H1 (cell line): ENCODE measurements at regions not wholly inside any gene's neighbourhood (a gene's known extent, or its start where the extent isn't known, plus 50 kb on each side); places are given as distances from the start of the nearest gene placed in this dataset.

ENCODE experiments used
- CTCF ChIA-PET: fragments of 300-600 bp; sonication (Branson Sonifier 250); formaldehyde crosslinking; loops from one replicate; lab custom pipeline; 2021; ENCODE audit not compliant: partially characterized antibody; lab: Charles Lee
- POLR2A ChIA-PET: fragments of 300-600 bp; sonication (Branson Sonifier 250); formaldehyde crosslinking; loops from one replicate; lab custom pipeline; 2021; ENCODE audit warnings: inconsistent platforms; ENCODE audit not compliant: partially characterized antibody; lab: Charles Lee
- DNase-seq, 2 experiments: peaks; one replicate each; pipeline versions ENCODE4 v3.0.0 to v3.0.0-alpha.2; 2010 to 2022; ENCODE audit warnings: low spot score in 2 of 2, low read depth in 1 of 2, mixed read lengths in 1 of 2
- FAIRE-seq: peaks from 2 replicates; lab custom pipeline; 2011; peaks lifted over from hg19 to GRCh38; lab: Jason Lieb, UNC
- H2AFZ ChIP-seq: 2 replicates; pipeline ENCODE4 v1.8.1; 2012; ENCODE audit warnings: low read length, inconsistent platforms
- H2AK5ac ChIP-seq: 2 replicates; pipeline ENCODE4 v1.6.1; 2013; ENCODE audit warnings: low read depth, low read length
- H2BK120ac ChIP-seq: replicated peaks from 2 replicates; pipeline ENCODE3; 2013; ENCODE audit warnings: low read depth, low read length, inconsistent platforms
- H2BK12ac ChIP-seq: 2 replicates; pipeline ENCODE4 v1.6.1; 2013; ENCODE audit warnings: low read depth, low read length
- H2BK15ac ChIP-seq: 2 replicates; pipeline ENCODE4 v1.6.1; 2013; ENCODE audit warnings: low read length
- H2BK20ac ChIP-seq: 2 replicates; pipeline ENCODE4 v1.6.1; 2013; ENCODE audit warnings: low read length
- H2BK5ac ChIP-seq: 2 replicates; pipeline ENCODE4 v1.6.1; 2013; ENCODE audit warnings: low read depth, low read length
- H3K14ac ChIP-seq: 2 replicates; pipeline ENCODE4 v1.6.1; 2013; ENCODE audit warnings: inconsistent platforms; ENCODE audit not compliant: insufficient read length
- H3K18ac ChIP-seq: 2 replicates; pipeline ENCODE4 v1.6.1; 2013; ENCODE audit warnings: low read length; ENCODE audit errors: extremely low read depth
- H3K23ac ChIP-seq: 2 replicates; pipeline ENCODE4 v1.6.1; 2013; ENCODE audit warnings: inconsistent platforms; ENCODE audit not compliant: insufficient read length
- H3K23me2 ChIP-seq: 2 replicates; pipeline ENCODE4 v1.6.1; 2013; ENCODE audit warnings: low read depth, low read length
- H3K27ac ChIP-seq: 2 replicates; pipeline ENCODE4 v1.6.1; 2011; ENCODE audit warnings: low read depth, low read length, inconsistent platforms
- H3K27me3 ChIP-seq, 4 experiments: replicated peaks in 1 of 4; 1 replicate in 1 of 4; 2 replicates in 3 of 4; pipeline versions ENCODE4 v1.6.1 to v1.8.1; 2011 to 2013; ENCODE audit warnings: low read length in 3 of 4, mild to moderate bottlenecking in 3 of 4, inconsistent platforms in 2 of 4, mixed read lengths in 2 of 4, moderate library complexity in 1 of 4; ENCODE audit not compliant: control insufficient read depth in 3 of 4, insufficient read depth in 3 of 4; ENCODE audit errors: extremely low read depth in 1 of 4
- H3K36me3 ChIP-seq, 4 experiments: 2 replicates each; pipeline versions ENCODE4 v1.6.1 to v1.8.1; 2011 to 2013; ENCODE audit warnings: mild to moderate bottlenecking in 4 of 4, low read length in 3 of 4, moderate library complexity in 2 of 4, control low read depth in 1 of 4, inconsistent platforms in 1 of 4; ENCODE audit not compliant: insufficient read depth in 4 of 4, control insufficient read depth in 2 of 4
- H3K4ac ChIP-seq: replicated peaks from 2 replicates; pipeline ENCODE3; 2013; ENCODE audit warnings: low read length, low read depth, mixed read lengths, inconsistent platforms; ENCODE audit not compliant: insufficient read length
- H3K4me1 ChIP-seq, 4 experiments: replicated peaks in 1 of 4; 1 replicate in 1 of 4; 2 replicates in 3 of 4; pipeline versions ENCODE4 v1.6.1 to v1.8.1; 2011 to 2013; ENCODE audit warnings: low read length in 3 of 4, inconsistent platforms in 2 of 4, mixed read lengths in 1 of 4; ENCODE audit not compliant: insufficient read depth in 4 of 4, control insufficient read depth in 3 of 4
- H3K4me2 ChIP-seq, 2 experiments: 2 replicates each; pipeline versions ENCODE4 v1.6.1 to v1.8.1; 2011 to 2013; ENCODE audit warnings: low read depth in 2 of 2, low read length in 2 of 2, control low read depth in 1 of 2, inconsistent platforms in 1 of 2, mild to moderate bottlenecking in 1 of 2; ENCODE audit not compliant: insufficient read depth in 1 of 2
- H3K4me3 ChIP-seq, 4 experiments: fragments of 200-600, 300-600 bp in 1 of 4; sonication (generic), shearing (Covaris generic), sonication (Bioruptor Twin) in 1 of 4; 2 replicates each; pipeline versions ENCODE4 v1.5.1 to v1.8.1; 2011 to 2016; ENCODE audit warnings: low read length in 4 of 4, low read depth in 3 of 4, control low read depth in 2 of 4, inconsistent platforms in 2 of 4, mild to moderate bottlenecking in 2 of 4, mixed read lengths in 1 of 4, moderate library complexity in 1 of 4; ENCODE audit not compliant: insufficient read depth in 2 of 4; ENCODE audit errors: extremely low read depth in 1 of 4
- H3K56ac ChIP-seq: replicated peaks from 2 replicates; pipeline ENCODE3; 2013; ENCODE audit warnings: low read depth, mild to moderate bottlenecking, mixed read lengths, low read length, inconsistent platforms; ENCODE audit not compliant: insufficient read length
- H3K79me1 ChIP-seq: 2 replicates; pipeline ENCODE4 v1.6.1; 2013; ENCODE audit warnings: low read depth, low read length, control low read depth
- H3K79me2 ChIP-seq, 2 experiments: 2 replicates each; pipeline versions ENCODE4 v1.6.1 to v1.8.1; 2012 to 2013; ENCODE audit warnings: low read length in 2 of 2, mild to moderate bottlenecking in 2 of 2, inconsistent platforms in 1 of 2; ENCODE audit not compliant: insufficient read depth in 2 of 2, control insufficient read depth in 1 of 2
- H3K9ac ChIP-seq, 4 experiments: replicated peaks in 1 of 4; 1 replicate in 1 of 4; 2 replicates in 3 of 4; pipeline versions ENCODE4 v1.6.1 to v1.8.1; 2011 to 2013; ENCODE audit warnings: low read depth in 3 of 4, low read length in 3 of 4, control low read depth in 2 of 4, mild to moderate bottlenecking in 2 of 4, moderate library complexity in 2 of 4, inconsistent platforms in 1 of 4; ENCODE audit errors: extremely low read depth in 1 of 4
- H3K9me3 ChIP-seq, 2 experiments: 2 replicates each; pipeline versions ENCODE4 v1.6.1 to v1.8.1; 2012 to 2013; ENCODE audit warnings: mild to moderate bottlenecking in 2 of 2, moderate library complexity in 2 of 2, control low read depth in 1 of 2, inconsistent platforms in 1 of 2, low read depth in 1 of 2, low read length in 1 of 2, mixed read lengths in 1 of 2; ENCODE audit not compliant: insufficient read depth in 2 of 2
- H4K20me1 ChIP-seq, 2 experiments: replicated peaks in 1 of 2; 2 replicates each; pipeline versions ENCODE3 to v1.8.1; 2011 to 2013; ENCODE audit warnings: inconsistent platforms in 2 of 2, low read length in 2 of 2, mild to moderate bottlenecking in 1 of 2; ENCODE audit not compliant: insufficient read depth in 2 of 2, control insufficient read depth in 1 of 2
- H4K5ac ChIP-seq: 2 replicates; pipeline ENCODE4 v1.6.1; 2013; ENCODE audit warnings: low read length, low read depth, mixed read lengths, inconsistent platforms; ENCODE audit not compliant: insufficient read length
- H4K8ac ChIP-seq: 2 replicates; pipeline ENCODE4 v1.8.0; 2013; ENCODE audit warnings: mild to moderate bottlenecking, moderate library complexity, low read length, inconsistent platforms; ENCODE audit not compliant: insufficient read depth; ENCODE audit errors: extremely low read depth
- H4K91ac ChIP-seq: replicated peaks from 2 replicates; pipeline ENCODE3; 2013; ENCODE audit warnings: low read length, mixed read lengths, inconsistent platforms; ENCODE audit not compliant: insufficient read length
- EP300 ChIP-seq, 2 experiments: IDR thresholded peaks; 1 replicate in 1 of 2; 2 replicates in 1 of 2; pipeline ENCODE4 v1.6.1; 2011 to 2012; ENCODE audit warnings: low read depth in 2 of 2, low read length in 2 of 2, mild to moderate bottlenecking in 2 of 2, borderline replicate concordance in 1 of 2, inconsistent platforms in 1 of 2, moderate library complexity in 1 of 2
- FOSL1 ChIP-seq: IDR thresholded peaks from 2 replicates; pipeline ENCODE4 v1.6.1; 2011; ENCODE audit warnings: mild to moderate bottlenecking, low read depth, low read length, moderate library complexity; ENCODE audit not compliant: insufficient read depth
- GABPA ChIP-seq: IDR thresholded peaks from 2 replicates; pipeline ENCODE4 v1.6.1; 2011; ENCODE audit warnings: mild to moderate bottlenecking, low read length, moderate library complexity, borderline replicate concordance; ENCODE audit not compliant: insufficient read depth
- MAX ChIP-seq: IDR thresholded peaks from 2 replicates; pipeline ENCODE4 v1.6.1; 2012; ENCODE audit warnings: inconsistent platforms
- NRF1 ChIP-seq: IDR thresholded peaks from 2 replicates; pipeline ENCODE4 v1.6.1; 2011; ENCODE audit warnings: mild to moderate bottlenecking, low read depth, low read length, improper control_type of control experiment
- RNF2 ChIP-seq: fragments of 200-900, 300-1000 bp; sonication (generic); IDR thresholded peaks from 2 replicates; pipeline ENCODE4 v1.7.1; 2016; ENCODE audit warnings: borderline replicate concordance, low read depth, mild to moderate bottlenecking, antibody characterized with exemption, low read length; ENCODE audit not compliant: poor library complexity, severe bottlenecking; ENCODE audit errors: missing control alignments
- SIN3A ChIP-seq, 2 experiments: IDR thresholded peaks in 1 of 2; conservative IDR thresholded peaks in 1 of 2; 2 replicates each; pipeline ENCODE4 v1.6.1; 2011 to 2012; ENCODE audit warnings: low read length in 2 of 2, improper control_type of control experiment in 1 of 2, low read depth in 1 of 2, mild to moderate bottlenecking in 1 of 2
- SP4 ChIP-seq: IDR thresholded peaks from 2 replicates; pipeline ENCODE4 v1.6.1; 2012; ENCODE audit warnings: low read length, inconsistent platforms
- TCF12 ChIP-seq: IDR thresholded peaks from 2 replicates; pipeline ENCODE4 v1.6.1; 2011; ENCODE audit warnings: low read depth, mild to moderate bottlenecking, low read length

GRCh38 chr9:22331533-22331932, 115.1 kb upstream of the DMRTA1 start:
- H3K4me3 ChIP-seq, result no peak overlapping the region
- no peak overlapping the region for H2BK5ac ChIP-seq
- no peak overlapping the region for H2AK5ac ChIP-seq
- H2AFZ ChIP-seq, result no peak overlapping the region
- H3K23ac ChIP-seq, result no peak overlapping the region
- no peak overlapping the region for H3K4me2 ChIP-seq
- no peaks in the 10 kb centered on the region for H3K79me2 ChIP-seq
- no peak overlapping the region for H4K91ac ChIP-seq
- FAIRE-seq (no peak), DNase-seq (no peak)
- TF ChIP-seq EP300 (IDR thresholded peaks at IDR 0.05; ENCODE audit: borderline replicate concordance in 1 of 2, low read depth in 2 of 2, low read length in 2 of 2) (no peak), GABPA (no peak), SP4 (no peak), NRF1 (no peak), TCF12 (no peak), RNF2 (no peak), FOSL1 (no peak), MAX (no peak), SIN3A (conservative IDR thresholded peaks at IDR 0.05 in 1 of 2, IDR thresholded peaks at IDR 0.05 in 1 of 2; ENCODE audit: low read depth in 1 of 2, low read length in 2 of 2) (no peak)
- H2BK15ac ChIP-seq, result no peak overlapping the region
- H3K23me2 ChIP-seq, result no peaks in the 10 kb centered on the region
- no peak overlapping the region for H2BK12ac ChIP-seq
- ChIA-PET POLR2A (no interaction called here), CTCF (no interaction called here)
- no peaks in the 10 kb centered on the region for H4K20me1 ChIP-seq
- no peak overlapping the region for H2BK120ac ChIP-seq
- H3K4me1 ChIP-seq, result no peaks in the 10 kb centered on the region
- H3K36me3 ChIP-seq, result no peaks in the 10 kb centered on the region
- no peak overlapping the region for H2BK20ac ChIP-seq
- no peaks in the 10 kb centered on the region for H3K27me3 ChIP-seq
- no peak overlapping the region for H3K56ac ChIP-seq
- no peaks in the 10 kb centered on the region for H3K79me1 ChIP-seq
- H4K5ac ChIP-seq, result no peak overlapping the region
- no peaks in the 10 kb centered on the region for H3K9me3 ChIP-seq
- no peak overlapping the region for H3K9ac ChIP-seq
- no peak overlapping the region for H3K14ac ChIP-seq
- no peak overlapping the region for H3K4ac ChIP-seq
- no peak overlapping the region for H4K8ac ChIP-seq
- H3K27ac ChIP-seq, result no peak overlapping the region
- no peak overlapping the region for H3K18ac ChIP-seq
